Chondrocyte (in vitro differentiated cells): ENCODE measurements at regions not wholly inside any gene's neighbourhood (a gene's known extent, or its start where the extent isn't known, plus 50 kb on each side); places are given as distances from the start of the nearest gene placed in this dataset.
A peak's percentile ranks its signal among the peaks of the same experiment; 100 is the strongest.

Experiments used
- DNase-seq: peaks from one replicate; pipeline ENCODE4 v3.0.0; 2021; ENCODE audit warnings: mixed read lengths, low spot score
- H3K27ac Mint-ChIP-seq: one replicate; pipeline ENCODE4 v1.8.0; 2021; ENCODE audit warnings: mild to moderate bottlenecking, moderate library complexity, mixed read lengths; ENCODE audit not compliant: unreplicated experiment
- H3K27me3 Mint-ChIP-seq: 2 replicates; pipeline ENCODE4 v1.8.0; 2021; ENCODE audit warnings: low read depth, mixed read lengths
- H3K36me3 Mint-ChIP-seq: 2 replicates; pipeline ENCODE4 v1.8.0; 2021; ENCODE audit warnings: low read depth, mixed read lengths
- H3K4me1 Mint-ChIP-seq: 2 replicates; pipeline ENCODE4 v1.8.0; 2021; ENCODE audit warnings: low read depth, mild to moderate bottlenecking, mixed read lengths
- H3K4me3 Mint-ChIP-seq: one replicate; pipeline ENCODE4 v1.8.0; 2021; ENCODE audit warnings: mild to moderate bottlenecking, moderate library complexity, mixed read lengths; ENCODE audit not compliant: unreplicated experiment
- H3K9me3 Mint-ChIP-seq: 2 replicates; pipeline ENCODE4 v1.8.0; 2021; ENCODE audit warnings: low read depth, mixed read lengths
- CTCF ChIP-seq: fragments of 200-600 bp; sonication (generic); IDR thresholded peaks from 2 replicates; pipeline ENCODE4 v1.5.0; 2021; ENCODE audit warnings: antibody characterized with exemption, mild to moderate bottlenecking, moderate library complexity

- no peak for DNase-seq
- H3K36me3 Mint-ChIP-seq, result no peaks in the 10 kb centered on the region
- H3K9me3 Mint-ChIP-seq, result no peaks in the 10 kb centered on the region
- H3K4me1 Mint-ChIP-seq, result peaks cover 10% of the 10 kb centered on the region
- no peak overlapping the region for H3K27ac Mint-ChIP-seq
- no peak overlapping the region for H3K4me3 Mint-ChIP-seq
- no peak for TF ChIP-seq CTCF
- H3K27me3 Mint-ChIP-seq, result peaks cover 10% of the 10 kb centered on the region
Observed at GRCh38 chr13:31530922-31531321, 208.4 kb upstream of the RXFP2 start.

GRCh38 chr13:31537052-31537451 is 202.3 kb upstream of the RXFP2 start:
- no peak overlapping the region for H3K27ac Mint-ChIP-seq
- H3K4me3 Mint-ChIP-seq, result no peak overlapping the region
- no peak for TF ChIP-seq CTCF
- H3K36me3 Mint-ChIP-seq, result no peaks in the 10 kb centered on the region
- H3K9me3 Mint-ChIP-seq, result no peaks in the 10 kb centered on the region
- peaks cover 19% of the 10 kb centered on the region for H3K27me3 Mint-ChIP-seq
- peaks cover 5% of the 10 kb centered on the region for H3K4me1 Mint-ChIP-seq
- no peak for DNase-seq

GRCh38 chr13:31538067-31539042 is 201.0 kb upstream of the RXFP2 start:
- Mint-ChIP-seq H3K4me1 (peaks cover 5% of the 10 kb centered on the region), H3K9me3 (no peaks in the 10 kb centered on the region), H3K36me3 (no peaks in the 10 kb centered on the region), H3K27me3 (peaks cover 19% of the 10 kb centered on the region), H3K27ac (no peak overlapping the region), H3K4me3 (no peak overlapping the region)
- DNase-seq, result no peak
- peak; percentile 82 for TF ChIP-seq CTCF

GRCh38 chr13:31540281-31540680 is 199.0 kb upstream of the RXFP2 start:
- peaks cover 5% of the 10 kb centered on the region for H3K4me1 Mint-ChIP-seq
- no peak overlapping the region for H3K27ac Mint-ChIP-seq
- H3K27me3 Mint-ChIP-seq, result peaks cover 29% of the 10 kb centered on the region
- H3K9me3 Mint-ChIP-seq, result no peaks in the 10 kb centered on the region
- no peak for TF ChIP-seq CTCF
- no peak for DNase-seq
- H3K36me3 Mint-ChIP-seq, result no peaks in the 10 kb centered on the region
- H3K4me3 Mint-ChIP-seq, result no peak overlapping the region

GRCh38 chr13:31543190-31543589 is 196.1 kb upstream of the RXFP2 start:
- no peak for DNase-seq
- no peak for TF ChIP-seq CTCF
- H3K27me3 Mint-ChIP-seq, result peaks cover 37% of the 10 kb centered on the region
- peaks cover 5% of the 10 kb centered on the region for H3K4me1 Mint-ChIP-seq
- H3K27ac Mint-ChIP-seq, result no peak overlapping the region
- no peaks in the 10 kb centered on the region for H3K36me3 Mint-ChIP-seq
- no peak overlapping the region for H3K4me3 Mint-ChIP-seq
- peaks cover 4% of the 10 kb centered on the region for H3K9me3 Mint-ChIP-seq
